ENCODE measurements at regions not wholly inside any gene's neighbourhood (a gene's known extent, or its start where the extent isn't known, plus 50 kb on each side); places are given as distances from the start of the nearest gene placed in this dataset.

DNA sequence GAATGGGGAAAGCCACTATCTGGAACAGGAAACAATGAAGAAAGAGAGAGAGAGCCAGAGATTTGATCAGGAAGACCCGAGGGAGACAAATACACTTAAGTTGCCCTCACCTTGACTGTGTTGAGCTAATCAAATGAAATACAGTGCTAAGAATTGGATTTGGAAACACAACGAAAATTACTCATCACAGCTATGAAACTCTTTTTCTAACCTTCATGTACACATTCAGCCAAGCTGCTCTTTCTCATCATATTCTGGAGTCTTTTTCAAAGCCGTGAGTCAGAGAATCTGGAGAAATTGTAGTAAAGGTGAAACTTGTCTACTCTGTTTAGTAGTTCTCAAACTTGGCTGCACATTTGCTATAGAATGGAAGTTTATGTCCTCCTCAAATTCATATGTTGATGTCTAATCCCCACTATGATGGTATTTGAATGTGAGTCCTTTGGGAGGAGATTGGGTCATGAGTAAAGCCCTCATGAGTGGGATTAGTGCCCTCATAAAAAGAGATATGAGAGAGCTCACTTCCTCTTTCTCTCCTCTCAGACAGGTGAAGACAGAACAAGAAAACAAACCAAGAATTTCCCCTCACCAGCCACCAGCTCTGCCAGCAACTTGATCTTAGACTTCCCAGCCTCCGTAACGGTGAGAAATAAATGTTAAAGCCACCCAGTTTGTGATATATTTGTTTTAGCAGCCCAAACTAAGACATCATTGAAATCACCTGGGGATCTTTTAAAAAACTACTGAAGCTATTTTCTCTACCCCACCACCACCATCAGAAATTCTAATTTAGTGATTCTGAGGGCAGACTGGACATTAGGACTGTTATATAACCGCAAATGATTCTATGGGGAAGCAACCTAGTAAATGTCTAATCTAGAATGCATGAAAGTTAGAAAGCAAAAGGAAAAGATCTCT is 143.6 kb upstream of the GRM7 start:
- Mint-ChIP-seq H3K36me3 (no peaks in the 10 kb centered on the region), H3K27me3 (no peaks in the 10 kb centered on the region), H3K4me1 (no peaks in the 10 kb centered on the region), H3K27ac (no peak overlapping the region), H3K4me3 (no peak overlapping the region), H3K9me3 (peaks cover 0 to 12% (median 5%) of the 10 kb centered on the region in 8 donors)
- Histone ChIP-seq H3K27ac (ENCODE audit: low read depth, low read length) (no peak overlapping the region), H3K4me1 (ENCODE audit: insufficient read depth, low read length) (no peaks in the 10 kb centered on the region), H3K27me3 (ENCODE audit: insufficient read depth, low read length) (no peaks in the 10 kb centered on the region), H3K4me3 (ENCODE audit: low read length in 2 of 2) (no peak overlapping the region), H3K9me3 (ENCODE audit: control insufficient read depth in 1 of 2, low read length in 2 of 2) (no peaks in the 10 kb centered on the region), H3K36me3 (ENCODE audit: insufficient read depth, low read length) (no peaks in the 10 kb centered on the region)
- POLR2A ChIA-PET (ENCODE audit: partially characterized antibody): no interaction called here
- intact Hi-C loops (cut with micrococcal nuclease): no loop called here
- DNase-seq: no peak
- CTCF ChIA-PET (ENCODE audit: partially characterized antibody): no interaction called here

DNA sequence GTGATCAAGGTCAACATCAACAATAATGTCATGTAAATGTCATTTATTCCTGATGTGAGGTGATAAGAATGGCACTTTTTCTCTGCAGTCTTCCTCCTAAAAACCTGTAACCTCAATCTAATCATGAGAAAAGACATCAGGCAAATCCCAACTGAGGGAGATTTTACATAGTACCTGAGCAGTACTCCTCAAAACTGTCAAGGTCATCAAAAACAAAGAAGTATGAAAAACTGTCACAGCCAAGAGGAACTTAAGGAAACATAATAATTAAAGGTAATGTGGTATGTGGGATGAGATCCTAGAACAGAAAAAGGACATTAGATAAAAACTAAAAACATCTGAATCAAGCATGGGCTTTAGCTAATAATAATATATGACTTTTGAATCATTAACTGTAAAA is 140.9 kb upstream of the GRM7 start:
- Histone ChIP-seq H3K4me3 (ENCODE audit: low read length in 2 of 2) (no peak overlapping the region), H3K27me3 (ENCODE audit: insufficient read depth, low read length) (no peaks in the 10 kb centered on the region), H3K9me3 (ENCODE audit: control insufficient read depth in 1 of 2, low read length in 2 of 2) (no peaks in the 10 kb centered on the region), H3K4me1 (ENCODE audit: insufficient read depth, low read length) (no peaks in the 10 kb centered on the region), H3K36me3 (ENCODE audit: insufficient read depth, low read length) (no peaks in the 10 kb centered on the region), H3K27ac (ENCODE audit: low read depth, low read length) (no peak overlapping the region)
- Mint-ChIP-seq H3K9me3 (peaks cover 0 to 8% (median 4%) of the 10 kb centered on the region in 8 donors), H3K27me3 (no peaks in the 10 kb centered on the region), H3K36me3 (no peaks in the 10 kb centered on the region), H3K27ac (no peak overlapping the region), H3K4me1 (no peaks in the 10 kb centered on the region), H3K4me3 (no peak overlapping the region)
- intact Hi-C loops (cut with micrococcal nuclease): no loop called here
- DNase-seq: no peak
- ChIA-PET POLR2A (ENCODE audit: partially characterized antibody) (no interaction called here), CTCF (ENCODE audit: partially characterized antibody) (no interaction called here)

DNA sequence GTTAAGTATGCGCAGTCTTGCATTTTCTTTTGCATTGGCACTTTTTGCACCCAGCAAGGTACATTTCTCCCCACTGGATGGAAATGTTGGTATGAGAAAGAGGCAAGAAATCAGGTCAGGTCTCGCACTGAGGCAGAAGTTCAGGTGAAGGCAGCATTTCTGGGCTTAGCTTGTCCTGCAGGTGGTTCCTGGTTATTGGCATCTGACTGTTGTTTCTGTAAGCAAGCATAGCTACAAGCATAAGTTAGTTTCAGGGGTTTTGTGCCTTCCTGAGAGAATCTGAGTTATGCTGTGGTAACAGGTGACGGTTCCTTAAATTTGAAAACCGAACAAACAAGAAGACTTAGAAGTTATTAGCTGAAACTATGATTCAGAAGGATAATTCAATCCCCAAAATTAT is 139.4 kb upstream of the GRM7 start:
- Histone ChIP-seq H3K36me3 (ENCODE audit: insufficient read depth, low read length) (no peaks in the 10 kb centered on the region), H3K27ac (ENCODE audit: low read depth, low read length) (no peak overlapping the region), H3K27me3 (ENCODE audit: insufficient read depth, low read length) (no peaks in the 10 kb centered on the region), H3K4me3 (ENCODE audit: low read length in 2 of 2) (no peak overlapping the region), H3K4me1 (ENCODE audit: insufficient read depth, low read length) (no peaks in the 10 kb centered on the region), H3K9me3 (ENCODE audit: control insufficient read depth in 1 of 2, low read length in 2 of 2) (no peaks in the 10 kb centered on the region)
- intact Hi-C loops (cut with micrococcal nuclease): no loop called here
- no peak for DNase-seq
- H3K9me3 Mint-ChIP-seq: peaks cover 0 to 8% (median 5%) of the 10 kb centered on the region in 8 donors
- POLR2A ChIA-PET (ENCODE audit: partially characterized antibody): no interaction called here
- no peaks in the 10 kb centered on the region for H3K36me3 Mint-ChIP-seq
- no peak overlapping the region for H3K4me3 Mint-ChIP-seq
- H3K27ac Mint-ChIP-seq: no peak overlapping the region
- no peaks in the 10 kb centered on the region for H3K27me3 Mint-ChIP-seq
- H3K4me1 Mint-ChIP-seq: no peaks in the 10 kb centered on the region
- CTCF ChIA-PET (ENCODE audit: partially characterized antibody): no interaction called here

DNA sequence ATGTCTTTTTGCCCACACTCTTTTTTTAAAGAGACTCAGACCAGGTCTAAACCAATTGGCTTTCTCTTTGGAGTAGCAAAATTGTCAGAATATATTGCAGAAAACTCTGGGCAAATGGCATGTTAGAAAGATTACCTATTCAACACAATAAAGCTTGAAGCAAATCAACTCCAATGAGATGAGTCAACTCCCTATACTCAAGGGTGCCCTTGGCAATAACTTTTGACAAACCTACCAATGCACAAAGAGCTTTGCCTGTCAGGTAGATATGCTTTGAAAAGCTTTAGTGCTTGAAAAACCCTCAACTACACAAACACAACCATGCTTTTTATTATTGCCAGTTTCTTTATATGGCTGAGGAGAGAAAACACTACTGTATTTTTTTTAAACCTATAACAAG is 137.7 kb upstream of the GRM7 start:
- Mint-ChIP-seq H3K36me3 (no peaks in the 10 kb centered on the region), H3K27ac (no peak overlapping the region), H3K27me3 (no peaks in the 10 kb centered on the region), H3K9me3 (peaks cover 0 to 13% (median 5%) of the 10 kb centered on the region in 8 donors), H3K4me3 (no peak overlapping the region), H3K4me1 (no peaks in the 10 kb centered on the region)
- Histone ChIP-seq H3K9me3 (ENCODE audit: control insufficient read depth in 1 of 2, low read length in 2 of 2) (no peaks in the 10 kb centered on the region), H3K36me3 (ENCODE audit: insufficient read depth, low read length) (no peaks in the 10 kb centered on the region), H3K27me3 (ENCODE audit: insufficient read depth, low read length) (no peaks in the 10 kb centered on the region), H3K4me3 (ENCODE audit: low read length in 2 of 2) (no peak overlapping the region), H3K27ac (ENCODE audit: low read depth, low read length) (no peak overlapping the region), H3K4me1 (ENCODE audit: insufficient read depth, low read length) (no peaks in the 10 kb centered on the region)
- ChIA-PET POLR2A (ENCODE audit: partially characterized antibody) (no interaction called here), CTCF (ENCODE audit: partially characterized antibody) (no interaction called here)
- intact Hi-C loops (cut with micrococcal nuclease): no loop called here
- no peak for DNase-seq

DNA sequence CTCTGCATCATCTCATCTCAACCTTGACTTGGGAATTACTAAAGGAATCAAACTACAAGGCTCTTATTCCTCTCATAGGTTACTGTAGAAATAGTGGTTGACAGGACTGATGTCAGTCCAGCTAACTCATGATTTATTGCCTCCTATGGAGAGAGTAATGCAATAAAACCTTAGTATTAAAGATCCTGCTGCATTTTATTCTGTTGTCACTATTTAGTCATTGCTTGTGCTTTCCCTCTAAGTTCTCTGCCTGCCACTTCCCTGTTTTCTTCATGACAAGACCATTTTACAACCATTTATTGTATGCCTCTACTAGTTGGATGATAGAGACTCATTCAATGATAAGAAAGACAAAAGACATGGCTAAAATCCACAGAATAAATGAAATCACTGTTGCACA is 134.1 kb upstream of the GRM7 start:
- Histone ChIP-seq H3K27me3 (ENCODE audit: insufficient read depth, low read length) (no peaks in the 10 kb centered on the region), H3K9me3 (ENCODE audit: control insufficient read depth in 1 of 2, low read length in 2 of 2) (no peaks in the 10 kb centered on the region), H3K27ac (ENCODE audit: low read depth, low read length) (no peak overlapping the region), H3K4me1 (ENCODE audit: insufficient read depth, low read length) (no peaks in the 10 kb centered on the region), H3K4me3 (ENCODE audit: low read length in 2 of 2) (no peak overlapping the region), H3K36me3 (ENCODE audit: insufficient read depth, low read length) (no peaks in the 10 kb centered on the region)
- no peak for DNase-seq
- intact Hi-C loops (cut with micrococcal nuclease): no loop called here
- H3K27ac Mint-ChIP-seq: no peak overlapping the region
- no peaks in the 10 kb centered on the region for H3K4me1 Mint-ChIP-seq
- CTCF ChIA-PET (ENCODE audit: partially characterized antibody): no interaction called here
- H3K9me3 Mint-ChIP-seq: peaks cover 0 to 17% (median 7%) of the 10 kb centered on the region in 8 donors
- H3K27me3 Mint-ChIP-seq: no peaks in the 10 kb centered on the region
- POLR2A ChIA-PET (ENCODE audit: partially characterized antibody): interaction anchor here (0.6 kb wide), 1 partner anchor 169 kb away, joined by 4 read pairs; no protein-coding TSS in a partner anchor
- no peaks in the 10 kb centered on the region for H3K36me3 Mint-ChIP-seq
- no peak overlapping the region for H3K4me3 Mint-ChIP-seq

DNA sequence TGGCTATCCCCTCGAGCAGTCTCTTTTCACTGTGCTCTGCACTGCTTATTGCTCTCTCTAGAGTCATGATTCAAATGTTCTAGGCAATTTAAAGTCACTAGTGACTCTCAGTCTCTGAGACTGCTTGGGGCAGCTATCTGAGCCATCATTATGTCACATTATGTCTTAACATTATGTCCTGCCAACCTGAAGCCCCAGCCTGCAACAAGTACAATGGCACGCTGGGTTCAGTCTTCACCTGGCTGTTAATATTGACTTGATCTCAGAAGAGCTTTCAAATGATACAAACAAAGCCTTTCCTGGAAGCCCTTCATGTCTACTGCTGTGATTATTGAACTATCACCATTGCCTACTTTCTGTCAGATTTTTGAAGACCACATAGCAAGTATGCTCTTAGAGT is 128.1 kb upstream of the GRM7 start:
- no peaks in the 10 kb centered on the region for H3K27me3 Mint-ChIP-seq
- CTCF ChIA-PET (ENCODE audit: partially characterized antibody): no interaction called here
- no peaks in the 10 kb centered on the region for H3K36me3 Mint-ChIP-seq
- no peak overlapping the region for H3K27ac Mint-ChIP-seq
- POLR2A ChIA-PET (ENCODE audit: partially characterized antibody): no interaction called here
- intact Hi-C loops (cut with micrococcal nuclease): no loop called here
- H3K36me3 ChIP-seq (ENCODE audit: insufficient read depth, low read length): no peaks in the 10 kb centered on the region
- H3K4me1 Mint-ChIP-seq: no peaks in the 10 kb centered on the region
- no peaks in the 10 kb centered on the region for H3K27me3 ChIP-seq (ENCODE audit: insufficient read depth, low read length)
- H3K4me1 ChIP-seq (ENCODE audit: insufficient read depth, low read length): no peaks in the 10 kb centered on the region
- no peak overlapping the region for H3K4me3 Mint-ChIP-seq
- H3K9me3 Mint-ChIP-seq: peaks cover 2 to 12% (median 7%) of the 10 kb centered on the region in 8 donors
- H3K27ac ChIP-seq (ENCODE audit: low read depth, low read length): no peak overlapping the region
- no peak for DNase-seq
- no peaks in the 10 kb centered on the region for H3K9me3 ChIP-seq (ENCODE audit: control insufficient read depth in 1 of 2, low read length in 2 of 2)
- H3K4me3 ChIP-seq (ENCODE audit: low read length in 2 of 2): no peak overlapping the region

DNA sequence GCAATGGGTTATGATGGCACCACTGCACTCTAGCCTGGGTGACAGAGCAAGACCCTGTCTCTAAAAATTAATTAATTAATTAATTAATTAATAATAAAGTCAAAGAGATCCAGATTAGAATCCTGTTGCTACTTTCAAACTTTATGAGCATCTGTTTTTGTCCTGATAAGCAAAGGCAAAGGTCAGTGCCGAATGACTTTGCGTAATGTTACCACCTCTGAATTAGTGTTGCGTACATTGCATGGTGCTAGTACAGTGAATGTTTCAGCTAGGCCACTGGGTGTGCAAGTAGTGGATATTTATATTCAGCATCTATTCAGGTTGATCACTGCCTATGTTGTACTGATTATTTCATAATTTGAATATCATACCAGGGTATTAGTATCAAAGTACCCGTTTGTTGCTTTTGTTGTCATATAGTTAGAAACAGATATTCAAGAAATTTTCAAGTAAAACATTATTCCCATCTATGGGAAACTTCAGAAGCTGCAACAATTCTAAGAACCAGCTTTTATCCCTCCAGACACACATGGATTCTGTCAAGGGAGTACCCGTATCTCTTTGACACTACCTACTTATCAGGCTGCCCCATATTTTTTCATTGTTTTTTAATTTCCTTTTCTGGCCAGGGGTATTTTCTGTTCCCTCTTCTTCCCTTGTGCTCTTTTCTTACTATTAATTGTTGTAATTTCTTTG is 127.1 kb upstream of the GRM7 start:
- no peaks in the 10 kb centered on the region for H3K27me3 ChIP-seq (ENCODE audit: insufficient read depth, low read length)
- no peaks in the 10 kb centered on the region for H3K27me3 Mint-ChIP-seq
- no peaks in the 10 kb centered on the region for H3K36me3 ChIP-seq (ENCODE audit: insufficient read depth, low read length)
- H3K4me1 Mint-ChIP-seq: no peaks in the 10 kb centered on the region
- ChIA-PET CTCF (ENCODE audit: partially characterized antibody) (no interaction called here), POLR2A (ENCODE audit: partially characterized antibody) (no interaction called here)
- H3K4me3 ChIP-seq (ENCODE audit: low read length in 2 of 2): no peak overlapping the region
- intact Hi-C loops (cut with micrococcal nuclease): no loop called here
- H3K27ac Mint-ChIP-seq: no peak overlapping the region
- H3K4me1 ChIP-seq (ENCODE audit: insufficient read depth, low read length): no peaks in the 10 kb centered on the region
- peaks cover 2 to 12% (median 7%) of the 10 kb centered on the region in 8 donors for H3K9me3 Mint-ChIP-seq
- no peak overlapping the region for H3K4me3 Mint-ChIP-seq
- no peaks in the 10 kb centered on the region for H3K9me3 ChIP-seq (ENCODE audit: control insufficient read depth in 1 of 2, low read length in 2 of 2)
- no peaks in the 10 kb centered on the region for H3K36me3 Mint-ChIP-seq
- no peak for DNase-seq
- H3K27ac ChIP-seq (ENCODE audit: low read depth, low read length): no peak overlapping the region

All from CD4-positive, alpha-beta memory T cell (primary cell).